GM12878 (cell line): ENCODE measurements at regions not wholly inside any gene's neighbourhood (a gene's known extent, or its start where the extent isn't known, plus 50 kb on each side); places are given as distances from the start of the nearest gene placed in this dataset.

Experiments
- ATAC-seq: fragments of 200-7000 bp; cut with Tn5 transposase; 3 replicates; pipeline ENCODE4 v1.9.1; 2020; ENCODE audit warnings: mild to moderate bottlenecking, moderate library complexity
- BruUV-seq: library from RNA; stranded (reverse); fragments of 400-500 nt; replicated peaks from 2 replicates; lab custom pipeline; 2021; lab: Mats Ljungman, UMichigan
- CTCF ChIA-PET: fragments of 300-600 bp; sonication (Branson Sonifier 250); formaldehyde crosslinking; extraction: SDS; loops from one replicate; lab custom pipeline; 2021; ENCODE audit warnings: inconsistent platforms; lab: Yijun Ruan, JAX
- POLR2A ChIA-PET: fragments of 350-600 bp; formaldehyde crosslinking; extraction: SDS; loops from one replicate; lab custom pipeline; 2021; ENCODE audit warnings: inconsistent platforms; lab: Charles Lee
- RAD21 ChIA-PET: fragments of 300-600 bp; sonication (Branson Sonifier 250); formaldehyde crosslinking; loops from one replicate; lab custom pipeline; 2023; ENCODE audit warnings: antibody characterized with exemption; ENCODE audit not compliant: unreplicated experiment; lab: Charles Lee
- SMC1A ChIA-PET: fragments of 300-600 bp; sonication (Branson Sonifier 250); formaldehyde crosslinking; loops from one replicate; lab custom pipeline; 2023; ENCODE audit not compliant: unreplicated experiment, uncharacterized antibody; lab: Charles Lee
- DNase-seq: peaks from one replicate; pipeline ENCODE4 v3.0.0-alpha.2; 2011; ENCODE audit warnings: low read depth, low spot score
- FAIRE-seq: peaks from 3 replicates; lab custom pipeline; 2011; peaks lifted over from hg19 to GRCh38; lab: Jason Lieb, UNC
- H2AFZ ChIP-seq: 2 replicates; pipeline ENCODE4 v1.6.0; 2011; ENCODE audit warnings: low read depth, low read length, control low read depth; ENCODE audit not compliant: control insufficient read depth
- H3K27ac ChIP-seq: 2 replicates; pipeline ENCODE4 v1.5.1; 2011; ENCODE audit warnings: control low read depth; ENCODE audit not compliant: control insufficient read depth, insufficient read depth
- H3K27me3 ChIP-seq, 2 experiments: replicated peaks in 1 of 2; 2 replicates each; pipeline versions ENCODE4 v1.6.0 to v1.6.1; 2011; ENCODE audit warnings: low read length in 1 of 2; ENCODE audit not compliant: control insufficient read depth in 2 of 2, insufficient read depth in 2 of 2
- H3K36me3 ChIP-seq, 2 experiments: 2 replicates each; pipeline ENCODE4 v1.5.1; 2011; ENCODE audit warnings: low read length in 1 of 2; ENCODE audit not compliant: control insufficient read depth in 2 of 2, insufficient read depth in 2 of 2
- H3K4me1 ChIP-seq: 2 replicates; pipeline ENCODE4 v1.6.1; 2011; ENCODE audit warnings: mild to moderate bottlenecking, low read length, moderate library complexity, mixed read lengths; ENCODE audit not compliant: control insufficient read depth, insufficient read depth
- H3K4me2 ChIP-seq: 2 replicates; pipeline ENCODE4 v1.6.0; 2011; ENCODE audit warnings: control low read depth; ENCODE audit not compliant: control insufficient read depth, insufficient read depth
- H3K4me3 ChIP-seq: fragments of 200-600 bp; sonication (generic); 2 replicates; pipeline ENCODE4 v1.5.1; 2016
- H3K79me2 ChIP-seq: 2 replicates; pipeline ENCODE4 v1.6.0; 2011; ENCODE audit warnings: low read length; ENCODE audit not compliant: control insufficient read depth, insufficient read depth
- H3K9ac ChIP-seq: 2 replicates; pipeline ENCODE4 v1.8.0; 2011; ENCODE audit warnings: low read length, control low read depth, mixed read lengths; ENCODE audit not compliant: control insufficient read depth, insufficient read depth
- H3K9me3 ChIP-seq: replicated peaks from 3 replicates; pipeline ENCODE4 v1.5.1; 2011; ENCODE audit warnings: mild to moderate bottlenecking, low read length; ENCODE audit not compliant: control insufficient read depth, insufficient read depth
- H4K20me1 ChIP-seq: 2 replicates; pipeline ENCODE4 v1.6.0; 2011; ENCODE audit not compliant: control insufficient read depth, insufficient read depth
- ATF3 ChIP-seq: IDR thresholded peaks from 2 replicates; pipeline ENCODE4 v1.6.1; 2011; ENCODE audit warnings: low read depth, mild to moderate bottlenecking, low read length, moderate library complexity, borderline replicate concordance; ENCODE audit errors: extremely low read depth
- BMI1 ChIP-seq: fragments of 450-650 bp; IDR thresholded peaks from 2 replicates; pipeline ENCODE4 v1.6.1; 2016; ENCODE audit warnings: mild to moderate bottlenecking, moderate library complexity, borderline replicate concordance
- EED ChIP-seq: sonication (generic); IDR thresholded peaks from 2 replicates; pipeline ENCODE4 v1.6.1; 2016; ENCODE audit warnings: antibody characterized with exemption, low read depth
- EP300 ChIP-seq, 2 experiments: fragments of 150-350 bp in 1 of 2; IDR thresholded peaks; 2 replicates each; pipeline ENCODE4 v1.6.1; 2011 to 2012; ENCODE audit warnings: low read depth in 2 of 2, low read length in 2 of 2, borderline replicate concordance in 1 of 2, improper control_type of control experiment in 1 of 2, inconsistent platforms in 1 of 2; ENCODE audit not compliant: control insufficient read depth in 1 of 2
- GATAD2B ChIP-seq: fragments of 450-650 bp; conservative IDR thresholded peaks from 2 replicates; pipeline ENCODE4 v1.6.1; 2017; ENCODE audit warnings: low read depth, mild to moderate bottlenecking, moderate library complexity
- HCFC1 ChIP-seq: fragments of 150-350 bp; IDR thresholded peaks from 2 replicates; pipeline ENCODE4 v1.6.1; 2014; ENCODE audit warnings: low read length
- IRF4 ChIP-seq: IDR thresholded peaks from 2 replicates; pipeline ENCODE4 v1.6.1; 2011; ENCODE audit warnings: low read depth, low read length
- JUNB ChIP-seq: IDR thresholded peaks from 2 replicates; pipeline ENCODE4 v1.6.1; 2016; ENCODE audit warnings: antibody characterized with exemption, mild to moderate bottlenecking
- MTA3 ChIP-seq: IDR thresholded peaks from 2 replicates; pipeline ENCODE4 v1.6.1; 2012; ENCODE audit warnings: low read length, inconsistent platforms, borderline replicate concordance
- RB1 ChIP-seq: fragments of 450-650 bp; formaldehyde crosslinking; IDR thresholded peaks from 2 replicates; pipeline ENCODE4 v1.6.1; 2017; ENCODE audit warnings: mild to moderate bottlenecking, borderline replicate concordance
- RCOR1 ChIP-seq: conservative IDR thresholded peaks from 2 replicates; pipeline ENCODE4 v1.6.1; 2012; ENCODE audit warnings: low read depth, low read length, improper control_type of control experiment
- SP1 ChIP-seq: IDR thresholded peaks from one replicate; pipeline ENCODE4 v1.6.1; 2011; ENCODE audit warnings: low read depth, low read length
- STAT1 ChIP-seq: fragments of 450-650 bp; conservative IDR thresholded peaks from 2 replicates; pipeline ENCODE4 v1.6.1; 2014; ENCODE audit warnings: antibody characterized with exemption, mild to moderate bottlenecking
- TARDBP ChIP-seq: IDR thresholded peaks from 2 replicates; pipeline ENCODE4 v1.6.1; 2016; ENCODE audit warnings: borderline replicate concordance
- TBL1XR1 ChIP-seq: IDR thresholded peaks from 2 replicates; pipeline ENCODE4 v1.6.1; 2012; ENCODE audit warnings: low read depth, low read length, improper control_type of control experiment
- TCF12 ChIP-seq: IDR thresholded peaks from 2 replicates; pipeline ENCODE4 v1.6.1; 2011; ENCODE audit warnings: low read depth, mild to moderate bottlenecking, low read length
- TCF7 ChIP-seq: IDR thresholded peaks from 2 replicates; pipeline ENCODE4 v1.6.1; 2014; ENCODE audit warnings: antibody characterized with exemption, borderline replicate concordance
- ZNF207 ChIP-seq: fragments of 450-650 bp; IDR thresholded peaks from 2 replicates; pipeline ENCODE4 v1.6.1; 2014; ENCODE audit warnings: antibody characterized with exemption, mild to moderate bottlenecking, borderline replicate concordance
- ZNF217 ChIP-seq: fragments of 450-650 bp; IDR thresholded peaks from 2 replicates; pipeline ENCODE4 v1.6.1; 2017; ENCODE audit warnings: antibody characterized with exemption, mild to moderate bottlenecking
- ZNF24 ChIP-seq: fragments of 450-650 bp; IDR thresholded peaks from 2 replicates; pipeline ENCODE4 v1.6.1; 2017; ENCODE audit warnings: antibody characterized with exemption, mild to moderate bottlenecking
- WGBS: methylation state at CpG from one replicate; pipeline ENCODE4 v1.1.6; 2016; ENCODE audit warnings: low lambda C conversion rate; ENCODE audit not compliant: insufficient replicate concordance, insufficient coverage; ENCODE audit errors: missing lambda C conversion rate; 5-methylcytosine and 5-hydroxymethylcytosine counted together
- in situ Hi-C: fragments of 300-500 bp; cut with MboI; formaldehyde crosslinking; loops from 9 replicates; pipeline ENCODE4 v1.14.3; 2018; ENCODE audit warnings: mixed read lengths
- intact Hi-C: fragments of 100-400 bp; cut with micrococcal nuclease; formaldehyde crosslinking; loops from one replicate; pipeline ENCODE4 v1.14.2; 2022; ENCODE audit not compliant: unreplicated experiment

GRCh38 chr21:18542081-18542480 is 138.5 kb upstream of the TMPRSS15 start:
- no peak overlapping the region for H3K9ac ChIP-seq
- ChIA-PET SMC1A (no interaction called here), CTCF (no interaction called here), RAD21 (no interaction called here), POLR2A (no interaction called here)
- no peak for TF ChIP-seq EED
- no peak for TF ChIP-seq RCOR1
- in situ Hi-C loops: no loop called here
- H3K27me3 ChIP-seq: no peaks in the 10 kb centered on the region
- H3K27ac ChIP-seq: no peak overlapping the region
- 0% methylated on average over 2 of the region's 2 CpGs for WGBS
- ATAC-seq (no peak), FAIRE-seq (no peak), DNase-seq (no peak)
- no peaks in the 10 kb centered on the region for H4K20me1 ChIP-seq
- no peak overlapping the region for H3K4me3 ChIP-seq
- no peaks in the 10 kb centered on the region for H3K36me3 ChIP-seq
- no peaks in the 10 kb centered on the region for H3K79me2 ChIP-seq
- intact Hi-C loops: no loop called here
- H2AFZ ChIP-seq: no peak overlapping the region
- H3K9me3 ChIP-seq: no peaks in the 10 kb centered on the region
- BruUV-seq: no TSS peak
- no peaks in the 10 kb centered on the region for H3K4me1 ChIP-seq
- H3K4me2 ChIP-seq: no peak overlapping the region

- WGBS: 24% methylated on average over 1 of the region's 1 CpG
- RAD21 ChIA-PET: no interaction called here
- intact Hi-C loops (no loop called here), in situ Hi-C loops (no loop called here)
- H2AFZ ChIP-seq: no peak overlapping the region
- H3K36me3 ChIP-seq: no peaks in the 10 kb centered on the region
- no peaks in the 10 kb centered on the region for H3K4me1 ChIP-seq
- no peak overlapping the region for H3K4me3 ChIP-seq
- no peaks in the 10 kb centered on the region for H3K9me3 ChIP-seq
- DNase-seq (no peak), ATAC-seq (no peak), FAIRE-seq (no peak)
- POLR2A ChIA-PET: no interaction called here
- H3K4me2 ChIP-seq: no peak overlapping the region
- H3K9ac ChIP-seq: no peak overlapping the region
- H3K79me2 ChIP-seq: no peaks in the 10 kb centered on the region
- H4K20me1 ChIP-seq: no peaks in the 10 kb centered on the region
- no peak overlapping the region for H3K27ac ChIP-seq
- TF ChIP-seq SP1: no peak
- no peak for TF ChIP-seq JUNB
- TF ChIP-seq TCF12: no peak
- no peak for TF ChIP-seq IRF4
- TF ChIP-seq GATAD2B: no peak
- no peak for TF ChIP-seq HCFC1
- no peak for TF ChIP-seq ATF3
- TF ChIP-seq EP300 (IDR thresholded peaks at IDR 0.05; ENCODE audit: borderline replicate concordance in 1 of 2, control insufficient read depth in 1 of 2, low read depth in 2 of 2, low read length in 2 of 2): no peak
- TF ChIP-seq RB1: no peak
- no peak for TF ChIP-seq TBL1XR1
- no peak for TF ChIP-seq BMI1
- no peak for TF ChIP-seq TARDBP
- TF ChIP-seq TCF7: no peak
- no peak for TF ChIP-seq ZNF217
- no peak for TF ChIP-seq ZNF207
- TF ChIP-seq MTA3: no peak
- no peak for TF ChIP-seq STAT1
- no peak for TF ChIP-seq ZNF24
- BruUV-seq: no TSS peak
- SMC1A ChIA-PET: no interaction called here
- CTCF ChIA-PET: no interaction called here
- no peaks in the 10 kb centered on the region for H3K27me3 ChIP-seq
Observed at GRCh38 chr21:18545908-18546307, 142.3 kb upstream of the TMPRSS15 start.
